ENCODE measurements at regions not wholly inside any gene's neighbourhood (a gene's known extent, or its start where the extent isn't known, plus 50 kb on each side); places are given as distances from the start of the nearest gene placed in this dataset.

GRCh38 chr4:101678180-101678579 is 112.3 kb upstream of the BANK1 start:
- Histone ChIP-seq H3K4me2 (ENCODE audit: control insufficient read depth, insufficient read depth) (no peak overlapping the region), H3K27me3 (replicated peaks in 1 of 2; ENCODE audit: control insufficient read depth in 2 of 2, insufficient read depth in 2 of 2, low read length in 1 of 2) (no peaks in the 10 kb centered on the region), H3K27ac (ENCODE audit: control insufficient read depth, insufficient read depth) (no peak overlapping the region), H3K79me2 (ENCODE audit: control insufficient read depth, insufficient read depth, low read length) (no peaks in the 10 kb centered on the region), H3K9ac (ENCODE audit: control insufficient read depth, insufficient read depth, low read length) (no peak overlapping the region), H2AFZ (ENCODE audit: control insufficient read depth, low read depth, low read length) (no peak overlapping the region), H3K36me3 (ENCODE audit: control insufficient read depth in 2 of 2, insufficient read depth in 2 of 2, low read length in 1 of 2) (no peaks in the 10 kb centered on the region), H3K4me3 (no peak overlapping the region), H3K4me1 (ENCODE audit: control insufficient read depth, insufficient read depth, low read length) (no peaks in the 10 kb centered on the region), H3K9me3 (replicated peaks; ENCODE audit: control insufficient read depth, insufficient read depth, low read length) (no peaks in the 10 kb centered on the region), H4K20me1 (ENCODE audit: control insufficient read depth, insufficient read depth) (no peaks in the 10 kb centered on the region)
- in situ Hi-C loops (cut with MboI), result no loop called here
- ATAC-seq, result no peak
- BruUV-seq (replicated peaks), result no TSS peak
- DNase-seq (ENCODE audit: low read depth, low spot score), result no peak
- ChIA-PET SMC1A (ENCODE audit: uncharacterized antibody, unreplicated experiment) (interaction anchor here (0.6 to 1.3 kb wide), 4 partner anchors 8 to 511 kb away, joined by 3 to 5 read pairs (median 3); no protein-coding TSS in a partner anchor), RAD21 (ENCODE audit: unreplicated experiment) (no interaction called here), CTCF (interaction anchor here (1.0 kb wide), 1 partner anchor 9 kb away, joined by 3 read pairs; no protein-coding TSS in a partner anchor), POLR2A (no interaction called here)
- intact Hi-C loops (cut with micrococcal nuclease; ENCODE audit: unreplicated experiment), result no loop called here
- TF ChIP-seq, protein P1, sequence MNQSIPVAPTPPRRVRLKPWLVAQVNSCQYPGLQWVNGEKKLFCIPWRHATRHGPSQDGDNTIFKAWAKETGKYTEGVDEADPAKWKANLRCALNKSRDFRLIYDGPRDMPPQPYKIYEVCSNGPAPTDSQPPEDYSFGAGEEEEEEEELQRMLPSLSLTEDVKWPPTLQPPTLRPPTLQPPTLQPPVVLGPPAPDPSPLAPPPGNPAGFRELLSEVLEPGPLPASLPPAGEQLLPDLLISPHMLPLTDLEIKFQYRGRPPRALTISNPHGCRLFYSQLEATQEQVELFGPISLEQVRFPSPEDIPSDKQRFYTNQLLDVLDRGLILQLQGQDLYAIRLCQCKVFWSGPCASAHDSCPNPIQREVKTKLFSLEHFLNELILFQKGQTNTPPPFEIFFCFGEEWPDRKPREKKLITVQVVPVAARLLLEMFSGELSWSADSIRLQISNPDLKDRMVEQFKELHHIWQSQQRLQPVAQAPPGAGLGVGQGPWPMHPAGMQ (IDR thresholded peaks at IDR 0.05; ENCODE audit: borderline replicate concordance), result no peak
- TF ChIP-seq RELA (IDR thresholded peaks at IDR 0.05; ENCODE audit: borderline replicate concordance, partially characterized antibody) (no peak), NFXL1 (IDR thresholded peaks at IDR 0.05; ENCODE audit: borderline replicate concordance) (no peak), YY1 (IDR thresholded peaks at IDR 0.05; ENCODE audit: low read depth, low read length) (no peak), CREM (IDR thresholded peaks at IDR 0.05; ENCODE audit: low read depth) (no peak), NR2F1 (conservative IDR thresholded peaks at IDR 0.05) (no peak)
- no peak for FAIRE-seq
- WGBS (ENCODE audit: insufficient coverage, insufficient replicate concordance, low lambda C conversion rate, missing lambda C conversion rate), result 28% methylated on average over 3 of the region's 3 CpGs

- Histone ChIP-seq H3K4me1 (ENCODE audit: control insufficient read depth, insufficient read depth, low read length) (no peaks in the 10 kb centered on the region), H2AFZ (ENCODE audit: control insufficient read depth, low read depth, low read length) (no peak overlapping the region), H4K20me1 (ENCODE audit: control insufficient read depth, insufficient read depth) (no peaks in the 10 kb centered on the region), H3K79me2 (ENCODE audit: control insufficient read depth, insufficient read depth, low read length) (no peaks in the 10 kb centered on the region), H3K36me3 (ENCODE audit: control insufficient read depth in 2 of 2, insufficient read depth in 2 of 2, low read length in 1 of 2) (no peaks in the 10 kb centered on the region), H3K27ac (ENCODE audit: control insufficient read depth, insufficient read depth) (no peak overlapping the region), H3K4me3 (no peak overlapping the region), H3K4me2 (ENCODE audit: control insufficient read depth, insufficient read depth) (no peak overlapping the region), H3K27me3 (replicated peaks in 1 of 2; ENCODE audit: control insufficient read depth in 2 of 2, insufficient read depth in 2 of 2, low read length in 1 of 2) (no peaks in the 10 kb centered on the region), H3K9ac (ENCODE audit: control insufficient read depth, insufficient read depth, low read length) (no peak overlapping the region), H3K9me3 (replicated peaks; ENCODE audit: control insufficient read depth, insufficient read depth, low read length) (no peaks in the 10 kb centered on the region)
- in situ Hi-C loops (cut with MboI), result no loop called here
- no TSS peak for BruUV-seq (replicated peaks)
- CTCF ChIA-PET, result no interaction called here
- FAIRE-seq (no peak), ATAC-seq (no peak), DNase-seq (ENCODE audit: low read depth, low spot score) (no peak)
- SMC1A ChIA-PET (ENCODE audit: uncharacterized antibody, unreplicated experiment), result interaction anchor here (1.6 kb wide), 1 partner anchor 46 kb away, joined by 6 read pairs; no protein-coding TSS in a partner anchor
- WGBS (ENCODE audit: insufficient coverage, insufficient replicate concordance, low lambda C conversion rate, missing lambda C conversion rate), result 61% methylated on average over 3 of the region's 3 CpGs
- RAD21 ChIA-PET (ENCODE audit: unreplicated experiment), result no interaction called here
- POLR2A ChIA-PET, result no interaction called here
- no peak for TF ChIP-seq POLR2AphosphoS2 (IDR thresholded peaks at IDR 0.05; ENCODE audit: low read depth, low read length)
- no peak for TF ChIP-seq BRCA1 (IDR thresholded peaks at IDR 0.05; ENCODE audit: low read depth, low read length)
- no peak for TF ChIP-seq NR2C2 (IDR thresholded peaks at IDR 0.05; ENCODE audit: borderline replicate concordance, control insufficient read depth, insufficient read length, low read depth)
- no peak for TF ChIP-seq MYC (IDR thresholded peaks at IDR 0.05; ENCODE audit: insufficient read depth, insufficient read length, insufficient replicate concordance, low read length, severe bottlenecking)
- TF ChIP-seq TCF12 (IDR thresholded peaks at IDR 0.05; ENCODE audit: low read depth, low read length), result no peak
- no peak for TF ChIP-seq CBFB (IDR thresholded peaks at IDR 0.05; ENCODE audit: low read depth)
- no peak for TF ChIP-seq ZZZ3 (IDR thresholded peaks at IDR 0.05; ENCODE audit: control insufficient read depth, insufficient read length, low read depth)
- intact Hi-C loops (cut with micrococcal nuclease; ENCODE audit: unreplicated experiment), result no loop called here
Observed at GRCh38 chr4:101670897-101671296, 119.6 kb upstream of the BANK1 start.
